NT2/D1 (cell line): ENCODE measurements at regions not wholly inside any gene's neighbourhood (a gene's known extent, or its start where the extent isn't known, plus 50 kb on each side); places are given as distances from the start of the nearest gene placed in this dataset.

Experiments
- DNase-seq: peaks from one replicate; pipeline ENCODE4 v3.0.0-alpha.2; 2011; ENCODE audit warnings: low read depth, low spot score
- H3K27me3 ChIP-seq: 2 replicates; pipeline ENCODE4 v1.6.0; 2011; ENCODE audit warnings: mild to moderate bottlenecking; ENCODE audit not compliant: insufficient read length, insufficient read depth
- H3K36me3 ChIP-seq: 2 replicates; pipeline ENCODE4 v1.6.1; 2011; ENCODE audit warnings: mild to moderate bottlenecking, low read length, mixed read lengths; ENCODE audit not compliant: insufficient read depth, insufficient read length
- H3K4me1 ChIP-seq: 2 replicates; pipeline ENCODE4 v1.5.1; 2011; ENCODE audit not compliant: insufficient read depth, insufficient read length
- H3K4me3 ChIP-seq: 2 replicates; pipeline ENCODE4 v1.5.1; 2011; ENCODE audit warnings: low read depth; ENCODE audit not compliant: insufficient read length
- H3K9ac ChIP-seq: 2 replicates; pipeline ENCODE4 v1.6.0; 2011; ENCODE audit warnings: low read depth; ENCODE audit not compliant: insufficient read length
- H3K9me3 ChIP-seq: 2 replicates; pipeline ENCODE4 v1.5.1; 2011; ENCODE audit warnings: mild to moderate bottlenecking, low read length; ENCODE audit not compliant: insufficient read depth
- SUZ12 ChIP-seq: IDR thresholded peaks from 2 replicates; pipeline ENCODE4 v1.6.1; 2011; ENCODE audit not compliant: insufficient read length, insufficient read depth; ENCODE audit errors: extremely low read depth
- YY1 ChIP-seq: IDR thresholded peaks from 2 replicates; pipeline ENCODE4 v1.6.1; 2011; ENCODE audit not compliant: insufficient read length, insufficient read depth
- ZNF274 ChIP-seq: IDR thresholded peaks from 2 replicates; pipeline ENCODE4 v1.6.1; 2011; ENCODE audit warnings: mild to moderate bottlenecking, low read depth, low read length

- Histone ChIP-seq H3K4me1 (no peaks in the 10 kb centered on the region), H3K4me3 (no peak overlapping the region), H3K36me3 (no peaks in the 10 kb centered on the region), H3K9me3 (peaks cover 21% of the 10 kb centered on the region), H3K9ac (no peak overlapping the region), H3K27me3 (no peaks in the 10 kb centered on the region)
- DNase-seq, result no peak
- TF ChIP-seq YY1, result no peak
- TF ChIP-seq SUZ12, result no peak
- TF ChIP-seq ZNF274, result no peak
Observed at GRCh38 chrX:13140007-13140406, 95.6 kb upstream of the FAM9C start.

GRCh38 chrX:13131396-13132137 is 87.1 kb upstream of the FAM9C start:
- Histone ChIP-seq H3K27me3 (no peaks in the 10 kb centered on the region), H3K9me3 (peaks cover 10% of the 10 kb centered on the region; the same call in 1 of the 2 replicates), H3K4me1 (no peaks in the 10 kb centered on the region), H3K36me3 (no peaks in the 10 kb centered on the region), H3K9ac (no peak overlapping the region), H3K4me3 (no peak overlapping the region)
- no peak for DNase-seq
- no peak for TF ChIP-seq ZNF274

- no peak for DNase-seq
- no peaks in the 10 kb centered on the region for H3K4me1 ChIP-seq
- no peak overlapping the region for H3K4me3 ChIP-seq
- H3K9ac ChIP-seq, result no peak overlapping the region
- H3K36me3 ChIP-seq, result no peaks in the 10 kb centered on the region
- H3K27me3 ChIP-seq, result no peaks in the 10 kb centered on the region
- TF ChIP-seq YY1 (no peak), SUZ12 (no peak), ZNF274 (no peak)
- peaks cover 10% of the 10 kb centered on the region; the same call in 1 of the 2 replicates for H3K9me3 ChIP-seq
Observed at GRCh38 chrX:13130816-13131215, 86.4 kb upstream of the FAM9C start.

GRCh38 chrX:13128104-13128503 is 83.7 kb upstream of the FAM9C start:
- Histone ChIP-seq H3K9ac (no peak overlapping the region), H3K27me3 (no peaks in the 10 kb centered on the region), H3K36me3 (no peaks in the 10 kb centered on the region), H3K4me1 (no peaks in the 10 kb centered on the region), H3K9me3 (peaks cover 10% of the 10 kb centered on the region; the same call in 1 of the 2 replicates), H3K4me3 (no peak overlapping the region)
- DNase-seq, result no peak
- TF ChIP-seq SUZ12 (no peak), ZNF274 (no peak), YY1 (no peak)

- H3K4me1 ChIP-seq, result no peaks in the 10 kb centered on the region
- TF ChIP-seq SUZ12 (no peak), YY1 (no peak), ZNF274 (no peak)
- no peaks in the 10 kb centered on the region for H3K27me3 ChIP-seq
- no peak overlapping the region for H3K9ac ChIP-seq
- no peak overlapping the region for H3K4me3 ChIP-seq
- no peak for DNase-seq
- no peaks in the 10 kb centered on the region for H3K36me3 ChIP-seq
- H3K9me3 ChIP-seq, result peaks cover 8% of the 10 kb centered on the region; the same call in 1 of the 2 replicates
Observed at GRCh38 chrX:13126775-13127174, 82.4 kb upstream of the FAM9C start.

GRCh38 chrX:13125188-13125587 is 80.8 kb upstream of the FAM9C start:
- H3K4me1 ChIP-seq, result no peaks in the 10 kb centered on the region
- no peak overlapping the region for H3K9ac ChIP-seq
- no peaks in the 10 kb centered on the region; the same call in 1 of the 2 replicates for H3K9me3 ChIP-seq
- no peak for DNase-seq
- no peak for TF ChIP-seq YY1
- TF ChIP-seq ZNF274, result no peak
- no peak for TF ChIP-seq SUZ12
- no peaks in the 10 kb centered on the region for H3K36me3 ChIP-seq
- no peaks in the 10 kb centered on the region for H3K27me3 ChIP-seq
- no peak overlapping the region for H3K4me3 ChIP-seq

- no peaks in the 10 kb centered on the region for H3K4me1 ChIP-seq
- no peak overlapping the region for H3K9ac ChIP-seq
- no peak overlapping the region for H3K4me3 ChIP-seq
Observed at GRCh38 chrX:13123857-13124345, 79.5 kb upstream of the FAM9C start.

More at GRCh38 chrX:13123857-13124345, 79.5 kb upstream of the FAM9C start:
- DNase-seq, result no peak
- Histone ChIP-seq H3K27me3 (no peaks in the 10 kb centered on the region), H3K36me3 (no peaks in the 10 kb centered on the region), H3K9me3 (no peaks in the 10 kb centered on the region; the same call in 1 of the 2 replicates)
- TF ChIP-seq SUZ12 (no peak), ZNF274 (no peak), YY1 (no peak)
